Endodermal cell (in vitro differentiated cells): ENCODE measurements at regions not wholly inside any gene's neighbourhood (a gene's known extent, or its start where the extent isn't known, plus 50 kb on each side); places are given as distances from the start of the nearest gene placed in this dataset.

Experiments used
- DNase-seq: peaks from one replicate; pipeline ENCODE4 v3.0.0-alpha.2; 2017
- H3K27ac ChIP-seq: 2 replicates; pipeline ENCODE4 v1.5.1; 2013; ENCODE audit warnings: mild to moderate bottlenecking, low read depth, low read length, moderate library complexity
- H3K27me3 ChIP-seq: 2 replicates; pipeline ENCODE4 v1.6.1; 2013; ENCODE audit warnings: mild to moderate bottlenecking, low read length, moderate library complexity; ENCODE audit not compliant: insufficient read depth, control insufficient read depth, poor library complexity, severe bottlenecking
- H3K36me3 ChIP-seq: 2 replicates; pipeline ENCODE4 v1.7.0; 2013; ENCODE audit warnings: mild to moderate bottlenecking, low read length, moderate library complexity; ENCODE audit not compliant: control insufficient read depth, insufficient read depth
- H3K4me1 ChIP-seq: one replicate; pipeline ENCODE4 v1.7.0; 2013; ENCODE audit warnings: low read length; ENCODE audit not compliant: control insufficient read depth, insufficient read depth
- H3K4me3 ChIP-seq: 2 replicates; pipeline ENCODE4 v1.5.1; 2013; ENCODE audit warnings: mild to moderate bottlenecking, low read length, moderate library complexity
- H3K9ac ChIP-seq: 2 replicates; pipeline ENCODE4 v1.6.1; 2013; ENCODE audit warnings: mild to moderate bottlenecking, low read length, moderate library complexity; ENCODE audit not compliant: poor library complexity, severe bottlenecking; ENCODE audit errors: extremely low read depth
- H3K9me3 ChIP-seq: 2 replicates; pipeline ENCODE4 v1.6.1; 2013; ENCODE audit warnings: mild to moderate bottlenecking, low read length, moderate library complexity; ENCODE audit not compliant: control insufficient read depth
- H3K27ac Mint-ChIP-seq: 2 replicates; pipeline ENCODE4 v1.8.0; 2020; ENCODE audit warnings: mixed read lengths
- H3K27me3 Mint-ChIP-seq: 2 replicates; pipeline ENCODE4 v1.8.0; 2021; ENCODE audit warnings: mild to moderate bottlenecking, mixed read lengths; ENCODE audit not compliant: insufficient read depth
- H3K36me3 Mint-ChIP-seq: 2 replicates; pipeline ENCODE4 v1.8.0; 2020; ENCODE audit warnings: low read depth, mixed read lengths
- H3K4me1 Mint-ChIP-seq: 2 replicates; pipeline ENCODE4 v1.8.0; 2020; ENCODE audit warnings: mixed read lengths
- H3K4me3 Mint-ChIP-seq: 2 replicates; pipeline ENCODE4 v1.8.0; 2020; ENCODE audit warnings: mild to moderate bottlenecking, moderate library complexity, mixed read lengths
- H3K9me3 Mint-ChIP-seq: 2 replicates; pipeline ENCODE4 v1.8.0; 2020; ENCODE audit warnings: mild to moderate bottlenecking, mixed read lengths
- CTCF ChIP-seq: fragments of 200-600 bp; sonication (generic); conservative IDR thresholded peaks from 2 replicates; pipeline ENCODE4 v1.5.0; 2021; ENCODE audit warnings: antibody characterized with exemption, mild to moderate bottlenecking
- WGBS, 2 experiments: methylation state at CpG; one replicate each; pipeline versions ENCODE4 v1.1.5 to v1.1.7; 2013; ENCODE audit warnings: missing lambda C conversion rate in 2 of 2, mixed read lengths in 1 of 2; ENCODE audit not compliant: insufficient coverage in 1 of 2, insufficient read length in 1 of 2; 5-methylcytosine and 5-hydroxymethylcytosine counted together

GRCh38 chr14:27061299-27061698 lies 463.5 kb upstream of the NOVA1 start:
- H3K4me1 ChIP-seq: no peaks in the 10 kb centered on the region

GRCh38 chr14:27063959-27064358 lies 466.1 kb upstream of the NOVA1 start:
- no peak overlapping the region for H3K4me3 Mint-ChIP-seq
- no peak for DNase-seq
- Histone ChIP-seq H3K4me1 (no peaks in the 10 kb centered on the region), H3K27ac (no peak overlapping the region), H3K9me3 (no peaks in the 10 kb centered on the region), H3K36me3 (no peaks in the 10 kb centered on the region), H3K27me3 (no peaks in the 10 kb centered on the region), H3K9ac (no peak overlapping the region), H3K4me3 (no peak overlapping the region)
- H3K27me3 Mint-ChIP-seq: no peaks in the 10 kb centered on the region
- no peaks in the 10 kb centered on the region for H3K4me1 Mint-ChIP-seq
- no peaks in the 10 kb centered on the region for H3K36me3 Mint-ChIP-seq
- no peak for TF ChIP-seq CTCF
- H3K27ac Mint-ChIP-seq: no peak overlapping the region
- no peaks in the 10 kb centered on the region for H3K9me3 Mint-ChIP-seq

More at GRCh38 chr14:27061299-27061698, 463.5 kb upstream of the NOVA1 start:
- Mint-ChIP-seq H3K36me3 (no peaks in the 10 kb centered on the region), H3K4me3 (no peak overlapping the region), H3K9me3 (no peaks in the 10 kb centered on the region), H3K4me1 (no peaks in the 10 kb centered on the region), H3K27me3 (no peaks in the 10 kb centered on the region), H3K27ac (no peak overlapping the region)
- 100% methylated on average over 1 of the region's 2 CpGs; no CpG with 5 or more reads in 1 of the 2 experiments for WGBS, 2 experiments
- TF ChIP-seq CTCF: no peak
- Histone ChIP-seq H3K9ac (no peak overlapping the region), H3K27me3 (no peaks in the 10 kb centered on the region), H3K36me3 (no peaks in the 10 kb centered on the region), H3K27ac (no peak overlapping the region), H3K9me3 (no peaks in the 10 kb centered on the region), H3K4me3 (no peak overlapping the region)
- no peak for DNase-seq

- no peak for DNase-seq
- no peak overlapping the region for H3K9ac ChIP-seq
- H3K9me3 Mint-ChIP-seq: no peaks in the 10 kb centered on the region
- H3K36me3 Mint-ChIP-seq: no peaks in the 10 kb centered on the region
- no peak overlapping the region for H3K4me3 Mint-ChIP-seq
- 71% methylated on average over 2 of the region's 2 CpGs; no CpG with 5 or more reads in 1 of the 2 experiments for WGBS, 2 experiments
- no peak for TF ChIP-seq CTCF
- H3K27me3 ChIP-seq: no peaks in the 10 kb centered on the region
- H3K4me1 ChIP-seq: no peaks in the 10 kb centered on the region
- no peaks in the 10 kb centered on the region for H3K36me3 ChIP-seq
- H3K27ac ChIP-seq: no peak overlapping the region
- no peaks in the 10 kb centered on the region for H3K9me3 ChIP-seq
- H3K27me3 Mint-ChIP-seq: no peaks in the 10 kb centered on the region
- no peak overlapping the region for H3K4me3 ChIP-seq
- H3K4me1 Mint-ChIP-seq: no peaks in the 10 kb centered on the region
- H3K27ac Mint-ChIP-seq: no peak overlapping the region
These were observed 468.1 kb upstream of the NOVA1 start for GRCh38 chr14:27065886-27066285.
